Activated naive CD4-positive, alpha-beta T cell treated with anti-CD3 and anti-CD28 coated beads, Interleukin-2, amount 50 U/mL, for 16 hours (primary cell): ENCODE measurements at regions not wholly inside any gene's neighbourhood (a gene's known extent, or its start where the extent isn't known, plus 50 kb on each side); places are given as distances from the start of the nearest gene placed in this dataset.

Experiments used
- DNase-seq: peaks from one replicate; pipeline ENCODE4 v3.0.0-alpha.2; 2020

DNA sequence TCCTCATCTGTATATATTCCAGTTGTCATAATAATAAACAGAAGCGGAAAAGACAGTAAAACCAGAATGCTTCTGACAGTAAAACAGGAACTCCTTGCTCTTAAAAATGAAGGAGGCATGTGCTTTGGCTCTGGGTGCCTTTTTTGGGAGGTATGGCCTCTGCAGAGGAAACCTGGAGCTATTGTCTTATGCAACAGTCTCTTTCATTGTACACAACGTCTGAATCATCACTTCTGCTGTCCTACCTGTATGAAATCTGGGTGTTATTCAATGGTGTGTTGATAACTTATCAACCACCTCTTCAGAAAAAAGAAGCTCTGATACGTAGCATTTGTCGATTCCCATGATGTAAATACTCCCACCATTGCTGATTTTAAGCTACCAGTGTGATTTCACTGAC is 64.8 kb downstream of the CDCA7 start:
- DNase-seq: no peak

DNA sequence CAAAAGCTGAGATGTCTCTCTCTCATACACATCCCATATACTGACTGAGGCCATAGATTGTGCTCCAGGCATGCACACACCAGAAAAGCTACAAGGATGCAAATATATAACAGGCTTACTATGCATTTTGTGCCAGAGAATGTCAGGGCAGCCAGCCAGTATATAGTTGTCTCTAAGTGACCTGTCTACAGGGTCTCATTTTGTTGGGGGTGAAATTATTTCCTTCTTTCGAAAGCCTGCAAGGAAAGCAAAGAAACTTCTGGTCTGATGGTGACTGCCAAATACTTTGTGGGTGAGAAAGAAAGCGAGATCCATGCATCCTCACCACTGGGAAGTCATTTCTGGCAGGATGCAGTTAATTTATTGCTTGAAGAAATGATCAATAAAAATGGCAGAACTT is 70.2 kb downstream of the CDCA7 start:
- DNase-seq: no peak

DNA sequence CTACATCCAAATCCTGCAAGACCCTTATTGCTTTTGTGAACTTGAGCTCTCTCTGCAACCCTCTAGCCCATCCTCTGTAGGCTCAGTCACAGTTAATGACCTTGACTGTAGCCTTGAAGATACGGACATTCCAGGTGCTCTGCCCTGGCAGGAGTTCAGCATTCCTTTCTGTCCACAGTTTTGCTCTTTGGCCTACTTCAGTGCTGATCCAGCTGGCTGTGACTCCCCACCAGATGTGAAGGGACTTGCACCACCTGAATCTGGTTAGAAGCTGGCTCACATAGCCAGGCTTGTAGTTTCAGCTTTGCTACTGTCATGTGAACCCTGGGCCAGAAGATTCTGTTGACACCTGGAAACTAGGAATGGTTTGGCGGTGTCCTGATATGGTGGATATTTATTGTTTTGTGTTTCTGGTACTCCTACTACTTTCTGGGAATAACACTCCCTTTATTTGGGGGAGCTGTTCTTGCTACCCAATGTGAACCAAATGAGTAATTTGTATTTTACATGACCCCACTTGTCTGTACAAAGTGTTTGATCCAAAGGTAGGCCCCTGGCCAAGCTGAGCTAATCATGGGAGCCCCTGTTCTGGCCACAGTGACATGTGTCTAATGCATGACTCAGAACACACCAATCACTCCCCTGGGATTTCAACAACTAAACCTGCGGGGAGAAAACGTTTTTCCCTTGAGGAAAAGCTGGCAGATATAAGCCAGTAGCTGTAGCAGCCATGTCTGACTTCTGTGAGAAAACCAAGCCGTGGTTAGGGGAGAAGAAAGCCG is 73.4 kb downstream of the CDCA7 start:
- no peak for DNase-seq

DNA sequence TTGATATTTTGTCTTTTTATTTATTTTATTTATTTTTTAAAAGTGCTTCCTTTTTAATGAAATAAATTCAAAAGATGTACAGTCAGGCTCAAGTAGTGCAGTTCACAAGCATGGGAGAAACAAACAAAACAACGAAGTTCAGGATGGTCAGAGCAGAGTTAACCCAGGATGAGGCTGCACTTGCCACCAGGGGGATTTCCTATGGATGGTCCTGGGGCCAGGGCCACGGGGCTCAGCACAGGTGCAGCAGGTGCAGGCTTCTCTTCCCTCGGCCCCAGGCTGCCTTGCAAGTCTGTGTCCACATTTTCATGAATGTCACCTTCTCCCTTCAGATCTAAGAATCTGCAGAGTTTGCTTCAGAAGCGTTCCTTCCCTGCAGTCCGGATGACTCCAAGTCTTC is 76.5 kb downstream of the CDCA7 start:
- no peak for DNase-seq

DNA sequence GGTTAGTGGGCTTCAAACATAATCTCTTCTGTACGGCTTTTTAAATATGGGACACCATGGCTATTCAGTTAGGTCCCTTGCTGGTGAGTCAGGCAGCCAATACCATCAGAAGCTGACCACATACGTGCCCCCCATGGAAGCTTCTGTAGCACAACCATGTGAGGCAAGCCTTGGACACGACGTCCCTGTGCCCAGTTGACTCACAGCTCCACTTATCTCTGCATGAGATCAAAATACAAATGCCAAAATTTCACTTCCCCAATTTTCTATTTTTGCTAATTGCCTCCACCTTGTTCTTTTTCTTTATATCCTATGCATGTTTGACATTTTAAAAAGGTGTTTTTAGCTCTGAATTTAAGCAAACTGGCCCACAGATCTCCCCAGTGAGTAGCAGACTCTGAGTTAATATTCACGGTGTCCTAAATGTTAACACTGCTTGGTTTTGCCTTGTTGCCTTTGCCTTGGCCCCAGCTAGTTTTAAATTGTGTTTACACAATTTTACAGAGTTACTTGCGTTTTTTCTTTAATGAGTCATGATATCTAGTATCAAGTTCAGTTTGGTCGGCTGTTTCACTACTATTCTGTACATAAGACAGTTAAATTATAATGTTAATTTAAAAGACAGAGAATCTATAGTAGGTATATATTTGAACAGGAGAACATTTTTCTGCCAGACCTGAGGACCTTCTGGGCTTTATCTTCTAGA is 77.5 kb downstream of the CDCA7 start:
- DNase-seq: no peak

DNA sequence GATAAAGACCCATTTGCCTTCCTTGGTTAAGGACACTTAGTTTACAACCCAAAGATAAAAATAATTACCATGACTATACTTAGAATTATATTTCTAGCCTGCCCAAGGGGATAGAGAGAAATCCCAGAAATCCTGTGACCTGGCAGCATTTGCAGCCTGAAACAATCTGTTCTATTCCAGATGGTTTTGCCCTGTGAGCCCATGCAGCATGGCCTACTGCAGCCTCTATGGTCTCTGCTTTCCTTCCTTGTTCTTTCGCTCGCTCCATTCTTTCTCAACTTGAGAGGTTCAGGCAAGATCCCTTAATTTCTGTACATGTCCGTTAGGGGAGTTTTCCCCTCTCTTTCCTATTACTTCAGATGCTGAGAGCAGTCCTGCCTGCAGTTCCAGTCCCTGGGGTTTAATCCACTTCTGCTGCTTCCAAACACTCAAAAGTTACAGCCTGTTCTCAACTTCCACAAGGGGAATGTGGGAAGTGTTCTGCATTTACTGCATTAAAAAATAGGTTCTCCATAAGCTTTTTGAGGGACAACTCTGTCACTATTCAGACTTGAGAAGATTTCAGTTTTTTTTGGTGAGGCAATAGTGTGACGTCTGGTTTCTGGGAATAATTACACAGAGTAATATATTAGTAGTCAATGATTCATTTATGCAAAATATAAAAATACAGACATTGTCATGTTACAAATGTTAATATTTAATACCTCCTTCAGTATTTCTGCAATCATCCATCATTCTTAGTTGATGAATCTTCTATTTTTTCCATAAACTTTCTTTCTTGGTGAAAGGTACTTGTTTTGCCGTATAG is 80.3 kb downstream of the CDCA7 start:
- DNase-seq: no peak

DNA sequence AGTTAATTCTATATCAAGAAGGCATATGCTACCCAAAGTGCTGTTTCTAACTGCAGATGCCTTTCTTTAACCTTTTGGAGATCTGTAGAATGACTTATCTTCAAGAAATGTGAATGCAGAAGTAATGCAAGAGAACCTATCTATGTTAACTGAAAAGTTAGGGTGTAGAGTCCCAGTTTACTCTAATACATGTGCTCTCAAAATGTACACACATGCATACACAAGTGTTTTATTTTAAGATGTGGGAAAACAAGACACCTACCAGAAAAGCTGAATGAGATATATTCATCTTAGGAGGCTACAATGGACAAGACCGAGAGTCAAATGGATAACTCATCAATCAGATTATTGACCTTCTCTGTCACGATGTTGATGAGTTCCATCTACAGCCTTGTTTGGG is 80.9 kb downstream of the CDCA7 start:
- DNase-seq: no peak

DNA sequence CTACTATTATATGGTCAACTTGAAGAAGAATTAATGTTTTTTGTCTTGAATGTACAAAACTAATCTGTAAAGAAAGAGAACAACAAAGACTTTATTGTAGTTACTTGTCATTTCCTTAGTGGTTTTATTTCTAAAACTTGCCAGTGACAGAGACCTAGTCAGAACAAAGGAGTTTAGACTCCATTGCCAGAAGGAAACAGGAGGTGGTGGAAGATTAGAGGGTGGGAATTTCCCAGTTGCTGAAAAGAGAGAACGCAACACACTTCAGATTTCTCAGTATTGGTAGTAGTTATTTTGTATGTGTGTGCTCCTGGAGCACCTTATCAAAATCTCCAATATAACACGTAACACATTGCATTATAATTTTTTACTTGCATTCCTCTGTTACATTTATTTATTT is 81.4 kb downstream of the CDCA7 start:
- no peak for DNase-seq

DNA sequence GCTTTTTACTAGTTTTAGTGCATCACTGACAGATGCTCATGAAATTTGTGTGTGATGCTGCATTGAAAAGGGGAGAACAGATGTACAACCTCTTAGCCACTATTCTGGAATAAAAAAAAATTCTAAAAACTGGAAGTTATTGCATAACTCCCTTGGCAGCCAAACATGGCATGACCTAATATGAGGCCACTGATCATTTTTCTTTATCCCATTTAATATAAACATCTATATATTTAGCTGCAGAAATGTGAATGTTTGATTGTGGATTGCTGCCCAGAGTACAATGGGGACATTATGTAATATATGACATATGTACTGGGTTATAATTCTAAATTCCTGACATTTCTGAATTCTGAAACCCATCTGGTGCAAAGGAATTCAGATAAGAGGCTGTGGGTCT is 86.5 kb downstream of the CDCA7 start:
- DNase-seq: no peak

DNA sequence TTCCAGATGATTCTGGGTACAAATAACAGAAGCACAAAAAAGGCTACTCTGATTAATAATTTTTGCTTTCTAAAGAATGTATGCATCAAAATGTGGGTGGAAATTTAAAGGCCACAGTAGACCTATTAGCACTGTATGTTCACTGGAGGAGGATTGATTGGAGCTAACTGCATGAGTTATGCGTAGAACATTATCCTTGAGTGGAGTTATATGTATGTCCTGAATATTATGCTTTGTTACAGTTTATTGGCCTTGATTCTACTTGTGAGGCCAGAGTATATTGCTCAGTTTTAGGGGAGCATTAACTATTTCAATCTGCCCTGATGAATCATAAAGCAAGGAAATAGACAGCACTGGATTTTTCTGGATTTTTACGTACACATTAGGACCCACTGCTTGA is 87.9 kb downstream of the CDCA7 start:
- DNase-seq: no peak

DNA sequence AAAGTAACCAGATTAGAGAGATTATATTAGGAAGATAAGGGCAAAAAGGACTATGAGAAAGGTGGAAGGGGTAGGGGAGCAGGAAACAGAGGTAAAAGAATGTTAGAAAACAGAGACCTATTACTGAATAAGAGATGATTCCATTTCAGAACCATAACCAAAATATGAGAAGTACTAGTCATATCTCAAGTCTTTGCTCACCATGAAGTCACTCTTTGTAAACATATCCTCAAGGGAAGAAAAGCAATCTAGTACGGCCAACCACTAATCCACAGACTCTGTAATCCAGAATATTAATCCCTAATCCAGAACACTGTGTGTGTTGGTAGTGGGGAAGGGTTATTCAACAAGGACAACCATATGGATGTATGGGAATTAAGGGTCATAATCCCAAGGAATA is 92.0 kb downstream of the CDCA7 start:
- DNase-seq: no peak

DNA sequence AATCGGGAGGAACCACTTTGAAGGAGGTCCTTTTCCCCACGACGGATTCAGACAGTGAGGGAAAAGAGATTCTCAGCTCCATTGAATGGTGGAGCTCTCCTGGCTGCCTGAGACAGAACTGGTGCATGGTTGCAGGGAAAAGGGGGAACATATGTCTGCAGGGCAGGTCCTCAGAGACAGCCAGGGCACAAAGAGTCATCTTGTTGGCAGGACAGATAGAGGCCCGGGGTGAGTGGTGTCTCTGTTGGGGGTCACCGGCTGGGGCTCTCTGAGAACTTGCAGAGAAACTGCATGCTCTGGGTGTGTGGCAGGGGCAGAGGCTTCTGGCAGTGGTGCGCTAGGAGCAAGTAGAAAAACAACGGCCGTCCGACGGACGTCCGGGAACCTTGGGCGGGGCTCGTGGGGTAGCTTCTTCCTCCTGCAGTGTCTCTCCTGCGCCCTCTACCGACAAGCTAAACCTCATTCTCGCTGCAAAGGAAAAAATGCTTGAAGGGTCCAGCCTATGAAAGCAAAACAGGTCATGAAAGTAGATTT is 94.3 kb downstream of the CDCA7 start:
- peak; percentile 50 for DNase-seq

DNA sequence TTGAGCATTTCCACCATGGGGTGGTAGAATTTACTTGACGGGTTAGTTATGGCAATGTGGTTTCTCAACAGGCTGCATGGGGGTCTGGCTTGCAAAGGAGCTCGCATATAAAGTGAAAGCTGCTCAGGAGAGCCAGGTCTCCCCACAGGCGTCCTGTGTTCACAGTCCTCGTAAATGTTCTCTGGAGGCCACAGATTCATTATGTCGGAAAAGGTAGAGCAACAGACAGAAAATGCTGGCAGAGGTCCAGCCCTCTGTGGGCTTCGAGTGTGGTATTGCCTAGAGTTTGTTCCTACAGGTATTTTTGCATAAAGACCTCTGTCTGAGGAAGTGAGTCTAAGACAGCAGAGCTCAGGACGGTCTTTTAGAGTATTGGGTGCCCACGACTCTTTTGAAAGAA is 96.4 kb downstream of the CDCA7 start:
- no peak for DNase-seq

DNA sequence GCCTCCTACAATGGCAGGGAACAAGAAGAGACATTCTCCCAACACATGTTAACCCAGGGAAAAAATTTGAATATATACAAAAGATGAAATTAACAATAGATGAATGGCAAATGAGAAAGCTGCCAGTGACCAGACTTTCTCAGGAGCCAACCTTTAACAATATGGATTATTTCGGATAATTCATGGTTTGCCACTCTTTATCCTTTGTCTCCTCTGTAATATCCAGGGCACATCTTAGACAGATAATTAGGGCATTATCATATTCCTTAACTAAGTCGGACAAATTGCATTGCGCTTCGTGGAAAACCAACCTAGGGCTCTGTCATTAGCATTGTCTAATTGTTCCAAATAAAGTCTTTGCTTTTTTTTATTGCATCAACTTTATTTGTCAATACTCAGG is 97.3 kb downstream of the CDCA7 start:
- no peak for DNase-seq

DNA sequence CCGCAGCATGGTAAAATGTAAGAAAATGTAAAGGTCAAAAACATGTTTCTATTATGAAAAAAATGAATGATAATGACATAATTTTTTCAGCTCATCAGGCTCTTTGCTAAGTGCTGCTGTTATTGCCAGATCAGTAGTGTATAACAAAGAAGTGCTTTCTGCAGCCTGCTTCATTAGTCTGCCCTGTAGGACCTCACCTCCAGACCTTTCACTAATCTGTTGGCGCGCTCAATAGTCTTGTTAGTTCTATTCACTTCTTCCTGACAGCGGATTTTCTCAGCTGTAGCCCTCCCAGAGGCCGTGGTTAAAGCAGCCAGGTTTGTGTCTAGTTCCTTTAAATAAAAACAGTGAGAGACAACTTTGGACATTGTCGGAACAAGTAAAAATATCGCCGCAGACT is 97.7 kb downstream of the CDCA7 start:
- DNase-seq: no peak

DNA sequence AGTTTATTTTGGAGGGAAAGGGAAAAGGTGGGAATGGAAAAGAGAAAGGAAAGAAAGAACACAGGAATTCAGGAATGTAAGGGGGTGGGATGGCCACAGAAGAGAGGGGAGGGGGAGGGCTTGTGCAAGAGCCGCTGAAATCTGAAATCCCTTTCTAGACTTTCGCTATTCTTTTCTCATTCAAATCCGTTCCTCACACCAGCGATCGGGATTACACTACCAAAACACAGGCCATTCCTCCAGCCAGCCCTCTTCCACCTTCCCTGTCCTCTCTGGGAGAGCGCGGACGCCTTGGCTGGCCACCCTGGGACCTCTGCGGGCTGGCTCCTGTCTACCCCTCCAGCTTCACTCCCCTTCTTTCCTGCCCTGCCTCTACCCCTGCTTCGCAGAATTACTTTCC is 102.3 kb downstream of the CDCA7 start:
- DNase-seq: no peak

DNA sequence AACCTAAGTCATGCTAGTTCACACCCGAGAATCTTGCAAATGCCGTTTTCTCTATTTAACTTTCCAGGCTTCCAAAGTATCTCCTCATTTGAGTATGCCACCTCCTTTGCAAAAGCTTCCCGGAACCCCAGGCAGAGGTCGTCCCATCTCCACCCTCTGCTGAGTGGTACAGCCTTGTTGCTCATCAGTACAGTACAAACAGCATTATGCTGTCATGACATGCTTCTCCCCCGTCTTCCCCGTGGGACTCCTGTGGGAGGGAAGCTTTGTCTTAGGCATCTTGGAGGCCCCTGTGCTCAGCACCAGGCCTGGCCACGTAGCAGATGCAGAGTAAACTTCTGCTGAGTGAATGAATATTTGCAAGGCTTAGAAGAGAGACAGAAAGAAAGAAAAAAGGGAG is 102.7 kb downstream of the CDCA7 start:
- DNase-seq: no peak

DNA sequence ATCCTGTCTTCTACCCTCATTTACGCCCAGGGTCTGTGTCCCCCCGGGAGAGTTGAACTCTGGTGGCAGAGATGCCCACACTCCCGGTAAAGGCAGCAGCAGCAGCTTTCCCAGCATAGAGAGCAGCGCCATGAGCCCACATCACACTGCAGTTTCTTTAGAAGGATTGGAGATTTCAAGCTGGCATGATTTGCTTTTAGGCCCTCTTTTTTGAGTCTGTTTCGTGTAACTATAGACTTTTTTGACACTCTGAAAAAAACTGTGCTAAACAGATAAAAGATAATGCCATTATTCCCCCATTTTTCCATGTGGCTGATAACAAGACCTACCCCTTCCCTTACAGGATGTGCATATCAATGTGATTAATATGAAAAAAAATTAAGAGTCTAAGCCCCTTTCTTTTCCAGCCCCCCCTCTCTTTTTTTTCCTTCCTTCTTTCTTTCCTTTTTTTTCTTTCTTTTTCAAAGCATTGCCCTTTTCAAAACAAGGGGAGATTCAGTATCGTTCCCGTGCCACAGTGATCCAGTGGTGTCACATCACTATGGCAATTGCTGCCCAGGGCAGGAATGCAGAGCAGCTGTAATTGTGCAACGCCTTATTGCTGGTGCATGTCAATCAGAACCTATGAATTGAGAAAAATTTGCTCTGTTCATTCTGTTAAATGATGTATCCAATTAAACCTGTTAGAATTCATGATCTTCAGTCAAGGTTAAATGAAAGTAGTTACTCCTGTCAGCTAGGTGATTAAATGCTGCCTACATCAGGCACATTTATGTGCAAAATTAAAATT is 104.5 kb downstream of the CDCA7 start:
- DNase-seq: no peak

DNA sequence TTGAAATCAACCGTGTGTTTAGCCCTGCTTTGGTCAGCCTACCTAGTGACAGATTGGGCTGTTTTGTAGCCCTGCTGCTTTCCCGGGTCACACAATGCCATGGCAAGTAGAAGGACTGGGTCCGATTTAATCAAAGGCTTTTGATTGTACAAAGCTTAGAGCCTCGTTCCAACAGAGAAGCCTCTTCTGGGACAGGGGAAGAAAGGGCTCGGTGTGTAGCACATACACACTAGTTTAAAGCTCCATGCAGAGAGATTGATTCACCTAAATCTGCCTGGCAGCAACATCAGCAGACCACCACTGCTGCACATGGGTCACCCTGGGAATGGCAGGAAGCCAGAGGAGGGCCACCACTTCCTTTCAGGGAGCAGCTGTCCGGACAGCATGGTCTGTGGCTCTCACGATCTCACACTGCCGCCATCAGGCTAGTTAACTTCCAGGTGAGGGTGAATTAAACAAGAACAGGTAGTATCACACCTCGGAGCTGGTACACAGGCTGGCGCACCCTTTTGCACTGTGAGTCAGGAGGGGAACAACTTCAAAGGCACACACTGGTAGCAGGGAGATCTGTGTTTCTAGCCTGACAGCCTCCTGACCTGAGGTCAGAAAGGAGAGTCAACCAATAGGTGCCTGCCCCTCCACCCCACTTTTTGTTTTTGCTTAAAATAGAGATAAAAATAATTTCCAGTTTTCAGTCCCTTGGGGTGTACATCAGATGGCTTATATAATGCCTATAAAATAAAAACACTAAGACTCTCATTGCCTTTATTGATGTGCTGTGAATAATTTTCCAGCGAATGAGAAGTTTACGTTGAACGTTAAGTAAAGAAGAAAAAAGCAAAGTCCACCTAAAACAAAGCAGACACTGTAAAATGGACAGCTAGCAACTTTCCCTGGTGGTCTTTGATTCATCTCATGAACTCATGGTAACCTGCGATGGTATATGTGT is 108.5 kb downstream of the CDCA7 start:
- DNase-seq: no peak

DNA sequence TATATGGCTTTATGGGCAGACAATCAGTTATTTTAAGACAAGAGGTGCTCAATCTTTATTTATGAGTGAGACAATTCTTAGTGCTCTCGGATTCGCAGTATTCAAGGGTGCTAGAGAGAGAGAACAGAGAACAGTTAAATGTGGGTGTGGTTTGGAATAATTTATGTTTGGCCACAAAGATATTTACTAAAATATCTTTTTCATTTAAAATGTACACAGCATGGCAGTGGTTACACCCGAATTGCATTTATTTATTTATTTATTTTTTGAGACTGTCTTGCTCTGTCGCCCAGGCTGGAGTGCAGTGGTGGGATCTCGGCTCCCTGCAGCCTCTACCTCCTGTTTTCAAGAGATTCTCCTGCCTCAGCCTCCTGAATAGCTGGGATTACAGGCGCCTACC is 109.2 kb downstream of the CDCA7 start:
- DNase-seq: no peak

DNA sequence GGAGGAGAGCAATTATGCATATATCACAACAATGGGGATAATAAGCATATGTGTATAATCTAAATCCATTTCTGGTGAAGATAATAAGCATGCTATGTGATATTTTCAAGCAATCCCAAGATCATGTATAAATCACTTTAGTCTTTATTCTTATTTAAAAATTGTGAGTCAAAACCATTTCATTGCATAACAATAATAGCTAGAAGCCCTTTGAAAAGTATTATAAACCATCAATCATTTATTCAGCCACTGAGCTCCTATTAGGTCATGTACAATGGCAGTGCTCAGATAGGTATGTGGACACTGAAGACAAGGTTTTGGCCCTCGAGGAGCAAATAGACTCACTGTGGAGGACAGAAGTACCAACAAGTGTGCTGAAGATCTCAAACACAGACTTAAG is 113.1 kb downstream of the CDCA7 start:
- DNase-seq: no peak
